GM10248 (cell line): ENCODE measurements at regions not wholly inside any gene's neighbourhood (a gene's known extent, or its start where the extent isn't known, plus 50 kb on each side); places are given as distances from the start of the nearest gene placed in this dataset.
"Not testable (repeated sequence)": the region's sequence is repeated elsewhere in the genome, so short reads cannot be mapped to it uniquely, and the experiment has no call there.

Source experiments
- CTCF ChIA-PET: fragments of 300-600 bp; sonication (Branson Sonifier 250); formaldehyde crosslinking; extraction: SDS; loops from one replicate; lab custom pipeline; 2021; ENCODE audit warnings: antibody characterized with exemption; lab: Yijun Ruan, JAX
- POLR2A ChIA-PET: fragments of 350-650 bp; sonication (Branson Sonifier 250); formaldehyde crosslinking; extraction: SDS; loops from one replicate; lab custom pipeline; 2020; ENCODE audit warnings: antibody characterized with exemption; lab: Yijun Ruan, JAX
- DNase-seq: peaks from one replicate; pipeline ENCODE4 v3.0.0; 2012; ENCODE audit errors: extremely low spot score
- CTCF ChIP-seq: IDR thresholded peaks from 2 replicates; pipeline ENCODE4 v1.5.1; 2012; ENCODE audit warnings: mild to moderate bottlenecking, low read depth; ENCODE audit errors: extremely low read depth, missing control alignments, control extremely low read depth

GRCh38 chr12:73136386-73136785, 864.2 kb downstream of the TRHDE start:
- ChIA-PET CTCF (interaction anchor here (0.6 kb wide), 1 partner anchor 9 kb away, joined by 3 read pairs; no protein-coding TSS in a partner anchor), POLR2A (no interaction called here)

GRCh38 chr12:73139642-73140041, 867.5 kb downstream of the TRHDE start:
- POLR2A ChIA-PET, DNase-seq, CTCF ChIA-PET: not testable (repeated sequence)

More at GRCh38 chr12:73136386-73136785, 864.2 kb downstream of the TRHDE start:
- TF ChIP-seq CTCF: no peak
- no peak for DNase-seq

- CTCF ChIA-PET: no interaction called here
- DNase-seq: no peak
- POLR2A ChIA-PET: no interaction called here
- TF ChIP-seq CTCF: no peak
These were observed 886.2 kb downstream of the TRHDE start for GRCh38 chr12:73158341-73158740.

- ChIA-PET POLR2A (no interaction called here), CTCF (no interaction called here)
- DNase-seq: no peak
- no peak for TF ChIP-seq CTCF
These were observed 887.8 kb downstream of the TRHDE start for GRCh38 chr12:73159954-73160353.

GRCh38 chr12:73161970-73162369, 889.8 kb downstream of the TRHDE start:
- ChIA-PET POLR2A (no interaction called here), CTCF (no interaction called here)
- no peak for DNase-seq
- TF ChIP-seq CTCF: no peak

- POLR2A ChIA-PET: no interaction called here
- TF ChIP-seq CTCF: no peak
- DNase-seq: no peak
- CTCF ChIA-PET: interaction anchor here (2.3 kb wide), 1 partner anchor 9 kb away, joined by 7 read pairs; no protein-coding TSS in a partner anchor
These were observed 908.6 kb downstream of the TRHDE start for GRCh38 chr12:73180734-73181133.

GRCh38 chr12:73181244-73181643, 909.1 kb downstream of the TRHDE start:
- ChIA-PET POLR2A (no interaction called here), CTCF (interaction anchor here (1.4 to 2.3 kb wide), 2 partner anchors 9 kb away, joined by 3 to 7 read pairs; no protein-coding TSS in a partner anchor)
- no peak for TF ChIP-seq CTCF
- DNase-seq: no peak
